ENCODE measurements at regions not wholly inside any gene's neighbourhood (a gene's known extent, or its start where the extent isn't known, plus 50 kb on each side); places are given as distances from the start of the nearest gene placed in this dataset.

DNA sequence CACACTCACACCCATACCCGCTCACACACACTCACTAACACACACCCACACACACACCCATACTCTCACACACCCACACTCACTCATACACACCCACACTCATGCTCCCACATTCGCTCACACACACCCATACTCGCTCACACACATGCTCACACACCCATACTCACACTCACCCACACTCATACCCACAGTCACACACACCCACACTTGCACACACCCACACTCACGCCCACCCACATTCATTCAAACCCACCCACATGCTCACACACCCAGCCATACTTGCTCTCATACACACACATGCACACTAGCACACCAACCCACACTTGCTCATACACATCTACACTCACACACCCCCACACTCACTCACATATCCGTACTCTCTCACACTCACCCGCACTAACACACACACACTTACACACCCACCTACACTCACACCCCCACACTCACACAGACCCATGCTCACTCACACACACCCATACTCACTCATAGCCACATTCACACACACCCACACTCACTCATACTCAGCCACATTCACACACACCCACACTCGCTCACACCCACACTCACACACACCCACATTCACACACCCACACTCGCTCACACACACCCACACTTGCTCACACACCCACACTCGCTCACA lies 322.4 kb upstream of the N4BP1 start (continued):
- TF ChIP-seq CTCF (IDR thresholded peaks at IDR 0.05; ENCODE audit: low read depth, low read length, missing input control) = no peak

DNA sequence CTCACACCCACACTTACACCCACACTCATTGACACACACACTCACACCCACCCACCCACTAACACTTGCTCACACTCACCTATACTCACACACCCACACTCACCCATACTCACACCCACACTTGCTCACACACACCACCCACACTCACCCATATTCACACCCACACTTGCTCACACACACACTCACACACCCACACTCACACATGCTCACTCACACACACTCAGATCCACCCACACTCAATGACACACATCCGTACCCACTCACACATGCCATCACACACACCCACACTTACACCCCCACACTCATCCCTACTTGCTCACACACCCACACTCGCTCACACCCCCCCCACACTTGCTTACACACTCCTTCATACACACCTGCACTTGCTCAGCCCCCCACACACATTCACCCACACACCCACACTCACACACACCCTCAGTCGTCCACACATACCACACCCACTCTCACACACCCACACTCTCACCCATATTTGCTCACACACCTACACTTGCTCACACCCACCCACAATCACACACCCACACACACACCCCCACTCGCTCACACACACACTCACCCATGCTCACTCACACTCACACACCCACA lies 321.1 kb upstream of the N4BP1 start:
- no peak overlapping the region for H3K27ac ChIP-seq (ENCODE audit: low read depth in 1 of 2, low read length in 2 of 2)
- no peaks in the 10 kb centered on the region for H3K36me3 ChIP-seq (ENCODE audit: control insufficient read depth in 4 of 4, insufficient read depth in 3 of 4, low read depth in 1 of 4, low read length in 3 of 4)
- H3K4me1 ChIP-seq (ENCODE audit: control insufficient read depth in 4 of 4, insufficient read depth in 4 of 4, low read length in 3 of 4) = no peaks in the 10 kb centered on the region
- H3K9me3 ChIP-seq (ENCODE audit: control insufficient read depth in 4 of 4, low read length in 3 of 4) = peaks cover 0 to 4% (median 1%) of the 10 kb centered on the region in 4 donors
- 92% methylated on average over 4 of the region's 4 CpGs for WGBS
- H3K4me3 ChIP-seq (ENCODE audit: low read depth in 1 of 3, low read length in 3 of 3) = no peak overlapping the region
- no peak for DNase-seq (ENCODE audit: low spot score)
- TF ChIP-seq HNF4A (conservative IDR thresholded peaks at IDR 0.05) (no peak), SP1 (IDR thresholded peaks at IDR 0.05) (no peak), RXRA (IDR thresholded peaks at IDR 0.05) (no peak), RAD21 (IDR thresholded peaks at IDR 0.05) (no peak), EGR1 (IDR thresholded peaks at IDR 0.05; ENCODE audit: low read depth in 2 of 2) (no peak), NR2F2 (IDR thresholded peaks at IDR 0.05) (no peak), FOXA2 (IDR thresholded peaks at IDR 0.05) (no peak), JUND (IDR thresholded peaks at IDR 0.05) (no peak), YY1 (IDR thresholded peaks at IDR 0.05) (no peak), GABPA (IDR thresholded peaks at IDR 0.05 in 1 of 2, conservative IDR thresholded peaks at IDR 0.05 in 1 of 2) (no peak), REST (IDR thresholded peaks at IDR 0.05) (no peak), MAX (IDR thresholded peaks at IDR 0.05) (no peak), FOXA1 (IDR thresholded peaks at IDR 0.05) (no peak), CTCF (IDR thresholded peaks at IDR 0.05; ENCODE audit: low read depth, low read length, missing input control) (no peak), HNF4G (IDR thresholded peaks at IDR 0.05) (no peak), TAF1 (conservative IDR thresholded peaks at IDR 0.05) (no peak)
- TF ChIP-seq, protein P1, sequence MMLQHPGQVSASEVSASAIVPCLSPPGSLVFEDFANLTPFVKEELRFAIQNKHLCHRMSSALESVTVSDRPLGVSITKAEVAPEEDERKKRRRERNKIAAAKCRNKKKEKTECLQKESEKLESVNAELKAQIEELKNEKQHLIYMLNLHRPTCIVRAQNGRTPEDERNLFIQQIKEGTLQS (IDR thresholded peaks at IDR 0.05) = no peak
- TF ChIP-seq, protein P2, sequence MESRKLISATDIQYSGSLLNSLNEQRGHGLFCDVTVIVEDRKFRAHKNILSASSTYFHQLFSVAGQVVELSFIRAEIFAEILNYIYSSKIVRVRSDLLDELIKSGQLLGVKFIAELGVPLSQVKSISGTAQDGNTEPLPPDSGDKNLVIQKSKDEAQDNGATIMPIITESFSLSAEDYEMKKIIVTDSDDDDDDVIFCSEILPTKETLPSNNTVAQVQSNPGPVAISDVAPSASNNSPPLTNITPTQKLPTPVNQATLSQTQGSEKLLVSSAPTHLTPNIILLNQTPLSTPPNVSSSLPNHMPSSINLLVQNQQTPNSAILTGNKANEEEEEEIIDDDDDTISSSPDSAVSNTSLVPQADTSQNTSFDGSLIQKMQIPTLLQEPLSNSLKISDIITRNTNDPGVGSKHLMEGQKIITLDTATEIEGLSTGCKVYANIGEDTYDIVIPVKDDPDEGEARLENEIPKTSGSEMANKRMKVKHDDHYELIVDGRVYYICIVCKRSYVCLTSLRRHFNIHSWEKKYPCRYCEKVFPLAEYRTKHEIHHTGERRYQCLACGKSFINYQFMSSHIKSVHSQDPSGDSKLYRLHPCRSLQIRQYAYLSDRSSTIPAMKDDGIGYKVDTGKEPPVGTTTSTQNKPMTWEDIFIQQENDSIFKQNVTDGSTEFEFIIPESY (IDR thresholded peaks at IDR 0.05) = no peak
- no peaks in the 10 kb centered on the region for H3K27me3 ChIP-seq (ENCODE audit: control insufficient read depth in 4 of 4, insufficient read depth in 4 of 4, low read length in 3 of 4)
- H3K9ac ChIP-seq (ENCODE audit: low read depth in 1 of 2, low read length in 2 of 2) = no peak overlapping the region
